Mesothelial cell of epicardium (in vitro differentiated cells): ENCODE measurements at regions not wholly inside any gene's neighbourhood (a gene's known extent, or its start where the extent isn't known, plus 50 kb on each side); places are given as distances from the start of the nearest gene placed in this dataset.

ENCODE experiments used
- DNase-seq, 2 experiments: peaks; one replicate each; pipeline ENCODE4 v3.0.0; 2021; ENCODE audit warnings: low spot score in 2 of 2; ENCODE audit not compliant: unreplicated experiment in 2 of 2
- H3K27ac Mint-ChIP-seq: 2 replicates; pipeline ENCODE4 v1.8.0; 2021; ENCODE audit warnings: mixed read lengths
- H3K27me3 Mint-ChIP-seq: 2 replicates; pipeline ENCODE4 v1.8.0; 2021; ENCODE audit warnings: low read depth, mixed read lengths
- H3K36me3 Mint-ChIP-seq: 2 replicates; pipeline ENCODE4 v1.8.0; 2021; ENCODE audit warnings: mixed read lengths
- H3K4me1 Mint-ChIP-seq: 2 replicates; pipeline ENCODE4 v1.8.0; 2021; ENCODE audit warnings: mixed read lengths
- H3K4me3 Mint-ChIP-seq: 2 replicates; pipeline ENCODE4 v1.8.0; 2021; ENCODE audit warnings: mild to moderate bottlenecking, moderate library complexity, mixed read lengths
- H3K9me3 Mint-ChIP-seq: 2 replicates; pipeline ENCODE4 v1.8.0; 2021; ENCODE audit warnings: mixed read lengths
- CTCF ChIP-seq: fragments of 200-600 bp; sonication (generic); IDR thresholded peaks from one replicate; pipeline ENCODE4 v1.5.0; 2021; ENCODE audit warnings: antibody characterized with exemption; ENCODE audit not compliant: unreplicated experiment

- H3K27ac Mint-ChIP-seq, result no peak overlapping the region
- H3K27me3 Mint-ChIP-seq, result peaks cover 79% of the 10 kb centered on the region
- H3K4me3 Mint-ChIP-seq, result no peak overlapping the region
- no peak for DNase-seq
- peaks cover 3% of the 10 kb centered on the region for H3K36me3 Mint-ChIP-seq
- no peak for TF ChIP-seq CTCF
- peaks cover 2% of the 10 kb centered on the region for H3K4me1 Mint-ChIP-seq
- no peaks in the 10 kb centered on the region for H3K9me3 Mint-ChIP-seq
Measured at GRCh38 chr13:99894840-99895443, 76.6 kb downstream of the ZIC5 start.

GRCh38 chr13:99894105-99894839 lies 77.3 kb downstream of the ZIC5 start:
- H3K27me3 Mint-ChIP-seq, result peaks cover 79% of the 10 kb centered on the region
- DNase-seq, result no peak
- no peak overlapping the region for H3K4me3 Mint-ChIP-seq
- no peak for TF ChIP-seq CTCF
- H3K4me1 Mint-ChIP-seq, result peaks cover 2% of the 10 kb centered on the region
- peaks cover 3% of the 10 kb centered on the region for H3K36me3 Mint-ChIP-seq
- no peaks in the 10 kb centered on the region for H3K9me3 Mint-ChIP-seq
- no peak overlapping the region for H3K27ac Mint-ChIP-seq

DNA sequence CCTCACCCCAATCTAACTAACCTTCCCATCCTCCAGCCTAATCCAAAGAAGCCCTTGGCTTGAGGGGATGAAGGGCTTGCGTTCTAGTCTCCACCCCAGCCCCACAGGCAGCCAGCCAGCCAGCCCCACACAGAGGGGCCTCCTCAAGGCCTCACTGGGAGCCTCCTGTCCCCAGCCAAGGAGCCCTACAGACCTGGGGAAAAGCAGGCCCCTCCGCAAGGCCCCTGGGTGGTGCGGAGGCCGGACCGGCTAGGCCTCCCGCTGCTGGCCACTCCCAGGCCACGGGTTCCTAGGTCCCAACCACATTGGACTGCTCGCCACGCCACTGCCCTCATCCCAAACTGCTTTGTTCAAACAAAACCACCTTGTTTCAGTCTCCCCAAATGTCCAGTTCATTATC lies 78.0 kb downstream of the ZIC5 start:
- Mint-ChIP-seq H3K36me3 (peaks cover 3% of the 10 kb centered on the region), H3K4me3 (no peak overlapping the region), H3K27ac (no peak overlapping the region), H3K4me1 (peaks cover 2% of the 10 kb centered on the region), H3K9me3 (no peaks in the 10 kb centered on the region), H3K27me3 (peaks cover 79% of the 10 kb centered on the region)
- TF ChIP-seq CTCF, result no peak
- no peak for DNase-seq

GRCh38 chr13:99892866-99893504 lies 78.6 kb downstream of the ZIC5 start:
- Mint-ChIP-seq H3K4me3 (no peak overlapping the region), H3K27ac (no peak overlapping the region), H3K36me3 (peaks cover 3% of the 10 kb centered on the region), H3K9me3 (no peaks in the 10 kb centered on the region), H3K27me3 (peaks cover 74% of the 10 kb centered on the region), H3K4me1 (peaks cover 2% of the 10 kb centered on the region)
- no peak for DNase-seq
- TF ChIP-seq CTCF, result no peak

DNA sequence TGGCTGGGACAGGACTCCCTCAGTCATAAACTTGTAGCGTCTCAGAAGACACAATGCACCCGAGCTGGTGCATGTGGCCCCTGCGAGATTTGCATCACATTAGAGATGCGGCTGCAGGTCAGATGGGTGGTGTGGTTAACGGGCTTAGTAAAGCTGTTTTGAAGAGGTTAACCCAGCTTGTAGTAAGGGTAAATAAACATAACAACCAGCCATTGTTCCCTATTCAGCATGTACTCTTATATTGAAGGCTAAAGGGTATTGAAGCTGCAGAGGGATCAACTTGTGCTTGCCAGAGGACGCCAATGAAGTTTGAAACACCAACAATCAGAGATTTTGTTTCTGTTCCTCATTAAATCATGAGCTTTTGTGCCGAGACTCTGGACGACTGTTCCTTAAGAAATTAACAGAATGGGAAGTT lies 79.4 kb downstream of the ZIC5 start:
- Mint-ChIP-seq H3K9me3 (no peaks in the 10 kb centered on the region), H3K27ac (no peak overlapping the region), H3K4me3 (no peak overlapping the region), H3K36me3 (peaks cover 3% of the 10 kb centered on the region), H3K27me3 (peaks cover 66% of the 10 kb centered on the region), H3K4me1 (peaks cover 2% of the 10 kb centered on the region)
- TF ChIP-seq CTCF, result no peak
- DNase-seq, result no peak
